CD4-positive, alpha-beta T cell treated with Interleukin-2 at 100 ng/mL for 4 hours (primary cell): ENCODE measurements at regions not wholly inside any gene's neighbourhood (a gene's known extent, or its start where the extent isn't known, plus 50 kb on each side); places are given as distances from the start of the nearest gene placed in this dataset.
"Not testable (repeated sequence)": the region's sequence is repeated elsewhere in the genome, so short reads cannot be mapped to it uniquely, and the experiment has no call there.

ENCODE experiments used
- DNase-seq: peaks from one replicate; pipeline ENCODE4 v3.0.0-alpha.2; 2020; ENCODE audit warnings: low spot score

DNA sequence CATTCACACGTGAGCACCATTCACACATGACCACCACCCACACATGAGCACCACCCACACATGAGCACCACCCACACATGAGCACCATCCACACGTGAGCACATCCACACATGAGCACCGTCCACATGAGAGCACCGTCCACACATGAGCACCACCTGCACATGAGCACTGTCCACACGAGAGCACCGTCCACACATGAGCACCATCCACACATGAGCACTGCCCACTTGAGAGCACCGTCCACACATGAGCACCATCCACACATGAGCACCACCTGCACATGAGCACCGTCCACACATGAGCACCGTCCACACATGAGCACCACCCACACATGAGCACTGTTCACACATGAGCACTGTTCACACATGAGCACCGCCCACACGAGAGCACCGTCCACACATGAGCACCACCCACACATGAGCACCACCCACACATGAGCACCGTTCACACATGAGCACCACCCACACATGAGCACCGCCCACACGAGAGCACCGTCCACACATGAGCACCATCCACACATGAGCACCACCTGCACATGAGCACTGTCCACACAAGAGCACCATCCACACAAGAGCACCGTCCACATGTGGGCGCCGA, 471.3 kb upstream of the SALL3 start:
- DNase-seq = not testable (repeated sequence)

DNA sequence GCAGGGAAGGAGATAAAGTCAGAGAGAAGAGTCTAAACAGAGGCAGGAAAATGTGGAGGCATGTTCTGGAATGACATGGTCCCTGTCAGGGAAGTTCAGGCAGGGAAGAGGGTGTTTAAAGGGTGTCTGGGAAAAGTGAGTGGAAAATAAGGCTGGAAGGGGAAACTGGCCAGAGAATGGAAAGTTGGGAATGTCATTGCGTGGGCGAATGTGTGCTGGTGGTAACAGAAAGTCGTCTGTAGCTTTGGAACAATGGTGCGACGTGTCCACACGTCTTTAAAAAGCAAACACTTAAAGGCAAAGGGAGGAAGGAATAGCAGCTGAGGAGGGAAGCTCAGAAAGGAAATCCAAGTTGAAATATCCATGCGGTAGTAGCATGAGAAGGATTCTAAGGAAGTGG, 469.5 kb upstream of the SALL3 start:
- no peak for DNase-seq

- DNase-seq = no peak
Measured at GRCh38 chr18:78510636-78511035, 469.0 kb upstream of the SALL3 start.

DNA sequence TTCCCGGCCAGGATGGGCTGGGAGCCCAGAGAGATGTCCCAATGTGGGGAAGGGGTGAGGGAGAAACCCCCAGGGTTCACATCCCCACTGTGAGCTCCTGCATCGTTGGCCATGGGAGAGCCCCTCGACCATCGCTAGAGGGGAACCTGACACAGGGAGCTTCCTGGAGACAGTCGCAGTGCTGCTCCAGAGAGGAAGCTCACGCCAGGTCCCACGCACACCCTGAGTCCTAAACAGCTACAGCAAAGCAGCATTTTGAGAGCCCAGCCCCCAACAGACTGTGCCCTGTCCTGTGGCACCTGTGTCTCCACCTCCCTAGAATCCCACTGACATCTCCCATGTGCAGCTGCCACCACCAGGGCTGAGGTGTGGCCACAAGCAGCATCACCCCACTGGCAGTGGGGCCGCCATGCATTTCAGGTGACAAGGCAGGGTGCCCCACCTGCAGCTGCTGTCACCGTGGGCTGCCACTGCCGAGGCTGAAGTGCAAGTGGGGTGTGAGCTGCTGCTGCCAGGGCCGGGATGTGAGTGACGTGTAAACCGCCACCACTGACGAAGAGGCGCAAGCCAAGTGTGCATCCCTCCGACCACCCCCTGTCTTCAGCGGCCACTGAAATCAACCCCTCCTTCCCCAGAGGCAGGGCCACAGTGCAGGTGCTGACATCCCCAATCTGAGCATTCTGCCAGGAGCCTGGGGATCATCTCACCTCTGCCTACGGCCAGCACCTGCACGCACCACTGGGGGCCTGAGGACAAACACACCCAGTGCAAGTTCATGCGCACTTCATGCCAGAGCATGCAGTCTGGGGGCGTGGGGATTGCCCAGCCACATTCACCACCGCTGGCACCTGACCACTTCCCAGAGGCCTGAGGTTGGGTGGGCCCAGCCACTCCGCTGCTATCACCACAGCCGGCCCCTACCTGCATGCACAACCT, 467.7 kb upstream of the SALL3 start:
- DNase-seq = no peak

DNA sequence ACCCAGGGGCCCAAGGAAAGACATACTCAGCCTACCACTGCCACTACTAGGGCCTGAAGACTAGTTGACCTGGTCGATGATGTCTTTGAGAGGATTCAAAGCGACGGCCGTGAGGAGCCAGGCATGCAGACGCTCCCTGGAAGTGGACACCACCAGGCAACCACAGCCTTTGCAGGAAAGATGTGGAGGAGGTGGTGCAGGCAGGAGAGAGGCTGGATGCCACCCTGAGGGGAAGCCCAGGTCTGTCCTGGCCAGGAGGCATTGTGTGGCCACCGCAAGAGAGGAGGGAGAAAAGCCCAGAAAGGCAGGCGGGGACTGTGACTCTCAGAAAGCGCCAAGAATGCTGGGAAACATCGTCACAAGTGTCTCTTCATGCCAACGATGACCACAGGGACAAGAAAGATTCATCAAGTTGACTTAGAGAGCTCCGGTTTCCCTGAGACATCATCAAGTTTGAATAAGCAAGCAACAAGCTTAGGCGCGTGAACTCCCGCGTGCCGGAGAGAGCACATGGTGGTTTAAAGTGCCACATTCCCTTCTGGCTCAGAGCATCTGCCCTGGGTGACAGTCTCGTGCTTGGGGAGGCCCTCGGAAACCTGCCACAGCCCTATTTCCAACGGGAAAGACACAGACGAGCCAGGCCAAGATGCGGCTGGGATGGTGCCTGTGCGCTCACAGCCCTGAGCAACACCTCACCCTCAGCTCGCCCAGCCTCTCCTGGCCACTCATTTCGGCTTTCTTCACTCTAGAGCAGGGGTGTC, 464.5 kb upstream of the SALL3 start:
- DNase-seq = no peak

DNA sequence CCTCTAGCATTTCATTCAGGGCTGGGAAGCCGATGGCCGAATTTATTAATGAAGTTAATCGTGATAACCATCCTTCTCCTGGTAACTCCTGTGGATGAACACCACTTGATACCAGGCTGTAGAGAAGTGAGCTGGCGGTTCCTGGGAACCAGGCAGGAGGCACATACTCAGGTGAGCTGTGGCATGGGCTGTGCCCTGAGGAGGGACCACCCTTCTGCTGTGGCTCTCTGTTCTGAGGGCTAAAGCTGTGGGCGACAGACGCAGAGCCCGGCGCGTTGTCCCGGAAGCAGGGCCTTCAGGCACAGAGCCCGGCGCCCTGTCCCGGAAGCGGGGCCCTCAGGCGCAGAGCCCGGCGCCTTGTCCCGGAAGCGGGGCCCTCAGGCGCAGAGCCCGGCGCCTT, 462.3 kb upstream of the SALL3 start:
- DNase-seq = no peak

DNA sequence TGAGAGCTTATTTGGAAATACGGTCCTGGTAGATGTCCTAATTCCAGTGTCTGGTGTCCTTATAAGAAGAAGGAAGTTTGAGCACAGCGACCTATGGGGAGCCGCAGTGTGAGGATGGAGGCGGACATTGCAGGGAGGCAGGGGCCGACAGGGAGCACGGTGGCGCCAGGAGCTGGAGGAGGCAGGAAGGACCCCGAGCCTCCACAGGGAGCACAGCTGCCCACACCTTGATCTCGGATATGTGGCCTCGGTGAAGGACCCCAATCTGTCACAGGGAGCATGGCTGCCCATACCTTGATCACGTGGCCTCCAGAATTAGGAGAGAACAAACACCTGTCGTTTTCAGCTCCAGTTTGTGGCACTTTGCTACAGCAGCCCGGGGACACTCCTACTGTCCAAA, 461.6 kb upstream of the SALL3 start:
- DNase-seq = no peak

GRCh38 chr18:78518805-78519204, 460.8 kb upstream of the SALL3 start:
- DNase-seq = no peak

DNA sequence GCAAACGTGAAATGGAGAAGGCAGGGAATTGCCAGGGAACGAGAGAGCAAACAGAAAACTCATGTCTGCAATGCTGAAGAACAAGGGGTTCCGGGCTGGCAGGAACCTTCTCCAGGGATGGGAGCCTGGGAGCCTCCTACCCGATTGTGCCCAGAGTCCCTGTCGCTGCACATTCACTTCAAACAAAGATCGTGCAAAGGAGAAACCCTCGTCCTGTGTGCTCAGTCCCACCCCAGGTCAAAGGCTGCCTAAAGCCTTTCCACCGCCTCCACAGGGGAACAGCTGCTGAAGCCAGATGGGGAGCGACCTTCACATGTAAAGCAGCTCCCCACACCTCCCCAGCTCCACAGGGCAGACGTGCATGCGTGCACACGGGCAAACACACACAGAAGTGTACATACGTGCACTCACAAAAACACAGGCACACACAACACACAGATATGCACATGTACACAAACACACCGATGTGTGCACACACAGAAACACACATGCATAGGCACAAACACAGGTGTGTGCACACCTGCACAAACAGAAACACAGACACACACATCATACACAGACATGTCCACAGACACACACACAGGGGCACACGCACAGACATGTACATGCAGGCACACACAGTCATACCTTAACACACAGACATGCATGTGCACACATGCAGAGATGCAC, 460.1 kb upstream of the SALL3 start:
- no peak for DNase-seq

DNA sequence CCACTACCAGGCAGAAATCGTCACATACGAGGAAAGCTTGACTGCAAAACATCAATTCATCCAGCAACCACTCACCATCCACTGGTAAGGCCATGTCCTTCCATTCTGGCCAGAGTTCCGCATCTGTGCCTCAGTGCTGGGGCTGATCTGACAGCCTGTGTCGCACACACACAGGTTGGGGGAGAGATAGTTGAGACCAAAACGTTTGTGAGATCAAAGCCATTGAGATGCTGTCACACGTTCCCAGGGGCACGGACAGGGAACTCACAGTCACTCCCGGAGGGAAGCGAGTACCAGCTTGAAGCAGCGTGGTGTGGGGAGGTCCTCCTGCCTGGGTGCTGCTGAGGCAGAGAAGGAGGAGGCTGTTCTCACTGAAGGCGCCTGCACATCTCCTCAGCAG, 458.5 kb upstream of the SALL3 start:
- DNase-seq = no peak

DNA sequence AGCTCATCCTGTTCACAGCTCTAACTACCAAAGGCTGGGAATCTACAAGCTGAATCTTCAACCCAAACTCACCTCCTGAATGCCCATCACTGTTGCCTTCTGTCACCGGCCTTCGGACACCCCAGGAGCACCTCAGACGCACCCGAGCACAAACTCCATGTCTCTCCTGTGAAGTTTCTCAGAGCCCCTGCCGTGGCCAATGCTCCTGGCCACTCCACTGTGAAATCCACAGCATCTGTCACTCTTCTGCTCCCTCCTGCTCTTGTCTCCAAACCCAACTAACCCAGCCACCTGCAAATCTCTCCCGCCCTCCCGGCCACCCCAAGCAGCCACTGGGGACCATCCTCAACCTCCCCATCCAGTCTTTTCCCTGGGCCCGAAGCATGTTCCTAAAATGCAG, 457.9 kb upstream of the SALL3 start:
- no peak for DNase-seq

DNA sequence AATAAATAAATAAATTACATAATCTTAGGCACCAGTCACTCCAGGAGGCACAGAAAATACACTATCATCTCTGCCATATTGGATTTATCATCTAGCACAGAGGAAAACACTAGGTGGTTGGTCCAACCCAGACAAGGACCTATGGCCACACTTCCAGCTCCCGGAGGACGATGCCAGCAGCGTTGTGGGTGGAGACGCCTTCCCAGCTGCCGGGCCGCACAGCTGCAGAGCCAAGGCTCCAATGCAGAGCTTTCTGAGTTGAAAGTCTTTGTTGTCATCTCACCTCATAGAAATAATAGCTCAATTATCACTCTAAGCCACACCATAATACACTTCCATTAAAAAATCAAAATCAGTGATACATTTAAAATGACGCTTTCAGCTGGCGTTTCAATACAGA, 457.1 kb upstream of the SALL3 start:
- no peak for DNase-seq

GRCh38 chr18:78523850-78524249, 455.8 kb upstream of the SALL3 start:
- DNase-seq = no peak

- DNase-seq = no peak
Measured at GRCh38 chr18:78525366-78526111, 454.1 kb upstream of the SALL3 start.

DNA sequence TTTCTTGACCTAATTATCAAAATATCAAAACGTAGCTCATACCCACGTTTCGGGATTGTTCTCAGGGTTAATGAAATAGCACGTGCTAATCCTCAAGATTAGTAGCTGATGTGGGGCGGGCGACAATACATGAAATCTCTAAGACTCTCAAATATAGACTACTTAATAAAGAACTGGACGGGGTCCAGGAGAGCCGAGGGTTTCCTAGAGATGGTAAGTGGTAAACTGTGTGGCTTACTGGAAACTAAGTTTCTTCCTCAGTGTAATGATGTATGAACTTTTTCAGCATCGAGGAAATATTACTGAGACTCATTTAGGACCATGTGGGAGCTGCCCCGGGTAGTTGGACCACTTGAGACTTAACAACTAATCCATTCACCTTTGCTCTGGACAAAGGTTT, 453.3 kb upstream of the SALL3 start:
- no peak for DNase-seq

GRCh38 chr18:78526923-78527711, 452.5 kb upstream of the SALL3 start:
- DNase-seq = no peak

GRCh38 chr18:78527984-78528383, 451.6 kb upstream of the SALL3 start:
- DNase-seq = no peak

DNA sequence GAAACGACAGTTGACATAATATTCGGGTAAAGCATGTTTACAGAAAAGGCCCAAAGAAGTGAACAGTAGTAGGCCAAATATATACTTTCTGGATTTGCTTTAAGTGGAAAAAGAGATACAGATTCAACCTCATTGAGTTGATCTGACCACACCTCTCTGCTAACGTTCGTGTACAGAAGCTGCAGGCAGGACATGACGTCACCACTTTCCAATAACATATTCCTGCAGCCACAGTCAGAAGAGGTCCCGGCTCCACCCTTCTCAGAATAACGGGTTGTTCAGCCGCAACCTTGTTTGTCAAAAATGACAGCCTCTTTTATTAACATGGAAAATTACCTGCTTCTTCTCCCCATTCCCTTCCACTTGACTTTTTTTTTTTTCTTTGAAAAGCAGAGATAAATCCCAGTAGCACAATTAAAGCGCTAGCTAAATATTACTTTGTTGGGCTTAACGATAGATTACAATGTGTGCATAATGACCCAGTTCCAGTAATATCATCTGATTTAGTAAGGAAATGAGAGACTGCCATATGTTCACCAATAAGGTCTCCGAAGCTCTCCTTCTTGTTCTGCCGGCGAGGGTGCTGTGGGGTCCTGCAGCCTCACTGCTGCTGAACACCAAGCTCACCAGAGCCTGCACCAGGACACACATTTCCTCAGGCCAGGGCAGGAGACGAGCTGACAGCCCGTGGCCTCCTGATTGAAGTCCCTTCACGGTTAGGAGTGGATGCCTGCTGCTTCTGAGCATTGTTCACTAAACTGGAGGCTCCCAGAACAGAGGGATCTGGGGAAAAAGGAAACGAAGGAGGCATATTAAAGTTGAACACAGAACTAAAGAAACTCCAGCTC, 451.0 kb upstream of the SALL3 start:
- no peak for DNase-seq

DNA sequence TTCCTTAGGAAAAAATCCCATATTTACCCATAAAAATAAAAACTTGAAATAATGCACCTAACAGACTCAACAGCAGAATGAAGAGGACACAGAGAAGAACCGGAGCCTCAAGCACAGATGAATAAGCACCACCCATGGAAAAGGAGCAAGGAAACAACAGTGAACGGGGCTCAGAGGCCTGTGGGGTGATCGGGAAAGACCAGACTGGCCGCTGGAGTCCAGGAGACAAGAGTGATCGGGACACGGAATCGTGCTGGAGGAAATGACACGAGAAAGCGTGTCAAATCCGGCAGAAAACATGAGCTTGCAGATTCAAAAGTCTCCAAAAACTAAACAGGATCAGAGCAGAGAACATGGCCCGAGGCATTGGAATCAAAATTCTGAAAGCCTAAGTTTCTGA, 448.0 kb upstream of the SALL3 start:
- DNase-seq = no peak
